Tibial artery (tissue), 4 donors: ENCODE measurements at regions not wholly inside any gene's neighbourhood (a gene's known extent, or its start where the extent isn't known, plus 50 kb on each side); places are given as distances from the start of the nearest gene placed in this dataset.

Source experiments
- DNase-seq, 2 donors: peaks; one replicate each; pipeline ENCODE4 v3.0.0-alpha.2; 2019
- H3K27ac ChIP-seq, 2 donors: fragments of 200-600 bp; sonication (generic) in 1 of 2; 1 replicate in 1 of 2; 2 replicates in 1 of 2; pipeline ENCODE4 v1.5.1; 2018 to 2019; ENCODE audit warnings: mild to moderate bottlenecking in 1 of 2
- H3K27me3 ChIP-seq, 2 donors: fragments of 200-600 bp; sonication (generic) in 1 of 2; one replicate each; pipeline versions ENCODE4 v1.5.1 to v1.6.0; 2016 to 2019
- H3K36me3 ChIP-seq, 3 donors: fragments of 200-600 bp; sonication (generic) in 2 of 3; one replicate each; pipeline ENCODE4 v1.5.1; 2016 to 2019; ENCODE audit warnings: mild to moderate bottlenecking in 2 of 3
- H3K4me1 ChIP-seq, 4 donors: fragments of 200-600 bp; sonication (generic) in 2 of 4; 1 replicate in 3 of 4; 2 replicates in 1 of 4; pipeline ENCODE4 v1.5.1; 2016 to 2019
- H3K4me3 ChIP-seq, 2 donors: fragments of 200-600 bp; sonication (generic) in 1 of 2; 1 replicate in 1 of 2; 2 replicates in 1 of 2; pipeline ENCODE4 v1.5.1; 2018 to 2019; ENCODE audit warnings: mild to moderate bottlenecking in 2 of 2
- H3K9me3 ChIP-seq, 3 donors: fragments of 200-600 bp; sonication (generic) in 1 of 3; one replicate each; pipeline ENCODE4 v1.5.1; 2016 to 2019
- CTCF ChIP-seq, 2 experiments: fragments of 200-600 bp in 1 of 2; fragments of 450-650 bp in 1 of 2; IDR thresholded peaks; one replicate each; pipeline ENCODE4 v1.5.1; 2017 to 2019; ENCODE audit warnings: antibody characterized with exemption in 2 of 2, mild to moderate bottlenecking in 1 of 2, moderate library complexity in 1 of 2
- intact Hi-C: fragments of 100-400 bp; cut with DNase I; formaldehyde crosslinking; loops from one replicate; pipeline ENCODE4 v1.15.0; 2023; ENCODE audit warnings: low total_unique reads

DNA sequence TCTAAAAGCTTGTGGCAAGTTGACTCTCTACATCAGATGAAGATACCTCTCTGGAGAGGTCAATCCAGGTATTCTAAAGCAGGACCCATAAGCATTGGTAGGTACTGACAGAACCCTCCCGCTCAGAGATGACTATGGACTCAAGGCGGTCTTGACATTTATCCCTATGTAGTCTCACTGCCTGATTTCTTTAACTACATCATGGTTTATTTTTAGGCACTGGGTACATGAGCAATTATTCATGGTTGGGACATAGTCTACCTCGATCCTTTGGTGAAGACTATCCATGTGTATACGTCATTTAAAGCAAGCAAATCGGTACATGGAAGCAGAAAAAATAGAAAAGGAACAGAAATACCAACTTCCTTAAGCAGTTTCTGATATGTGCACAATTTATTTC, 136.2 kb upstream of the TAB2 start:
- intact Hi-C loops = no loop called here
- no peaks in the 10 kb centered on the region for H3K36me3 ChIP-seq
- no peaks in the 10 kb centered on the region for H3K4me1 ChIP-seq
- no peak overlapping the region for H3K27ac ChIP-seq
- no peak for DNase-seq
- peaks cover 0 to 4% (median 0%) of the 10 kb centered on the region in 3 donors for H3K9me3 ChIP-seq
- no peaks in the 10 kb centered on the region for H3K27me3 ChIP-seq
- no peak overlapping the region for H3K4me3 ChIP-seq
- TF ChIP-seq CTCF (IDR thresholded peaks at IDR 0.05) = no peak

- H3K27ac ChIP-seq = no peak overlapping the region
- no peaks in the 10 kb centered on the region for H3K27me3 ChIP-seq
- H3K4me1 ChIP-seq = no peaks in the 10 kb centered on the region
- no peak for TF ChIP-seq CTCF (IDR thresholded peaks at IDR 0.05)
- H3K4me3 ChIP-seq = no peak overlapping the region
- peaks cover 0 to 4% (median 0%) of the 10 kb centered on the region in 3 donors for H3K9me3 ChIP-seq
- DNase-seq = peak in 1 of 2 donors; percentile 23
- H3K36me3 ChIP-seq = no peaks in the 10 kb centered on the region
- intact Hi-C loops = no loop called here
These were observed 135.2 kb upstream of the TAB2 start for GRCh38 chr6:149182262-149182661.

GRCh38 chr6:149184523-149184922, 133.0 kb upstream of the TAB2 start:
- Histone ChIP-seq H3K27me3 (no peaks in the 10 kb centered on the region), H3K9me3 (peaks cover 0 to 5% (median 4%) of the 10 kb centered on the region in 3 donors), H3K4me1 (no peaks in the 10 kb centered on the region), H3K4me3 (no peak overlapping the region), H3K27ac (no peak overlapping the region), H3K36me3 (no peaks in the 10 kb centered on the region)
- TF ChIP-seq CTCF (IDR thresholded peaks at IDR 0.05) = no peak
- no peak for DNase-seq
- intact Hi-C loops = no loop called here

- no peak for DNase-seq
- Histone ChIP-seq H3K4me1 (no peaks in the 10 kb centered on the region), H3K4me3 (no peak overlapping the region), H3K27ac (no peak overlapping the region), H3K27me3 (peaks cover 0 to 3% of the 10 kb centered on the region in 2 donors), H3K36me3 (no peaks in the 10 kb centered on the region), H3K9me3 (peaks cover 0 to 5% (median 4%) of the 10 kb centered on the region in 3 donors)
- no peak for TF ChIP-seq CTCF (IDR thresholded peaks at IDR 0.05)
- intact Hi-C loops = no loop called here
These were observed 131.6 kb upstream of the TAB2 start for GRCh38 chr6:149185799-149186357.

DNA sequence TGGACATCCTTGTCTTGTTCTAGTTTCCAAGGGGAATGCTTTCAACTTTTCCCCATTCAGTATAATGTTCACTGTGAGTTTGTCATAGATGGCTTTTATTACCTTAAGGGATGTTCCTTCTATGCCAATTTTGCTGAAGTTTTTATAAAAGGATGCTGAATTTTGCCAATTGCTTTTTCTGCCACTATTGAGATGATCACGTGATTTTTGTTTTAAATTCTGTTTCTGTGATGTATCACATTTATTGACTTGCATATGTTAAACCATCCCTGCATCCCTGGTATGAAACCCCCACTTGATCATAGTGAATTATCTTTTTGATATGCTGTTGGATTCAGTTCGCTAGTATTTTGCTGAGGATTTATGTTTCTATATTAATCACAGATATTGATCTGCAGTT, 130.6 kb upstream of the TAB2 start:
- intact Hi-C loops = no loop called here
- peaks cover 0 to 3% of the 10 kb centered on the region in 2 donors for H3K27me3 ChIP-seq
- no peak overlapping the region for H3K4me3 ChIP-seq
- no peak overlapping the region for H3K27ac ChIP-seq
- no peak for TF ChIP-seq CTCF (IDR thresholded peaks at IDR 0.05)
- H3K36me3 ChIP-seq = no peaks in the 10 kb centered on the region
- DNase-seq = no peak
- no peaks in the 10 kb centered on the region for H3K4me1 ChIP-seq
- peaks cover 0 to 5% (median 4%) of the 10 kb centered on the region in 3 donors for H3K9me3 ChIP-seq
